Activated naive CD8-positive, alpha-beta T cell (primary cell): ENCODE measurements at regions not wholly inside any gene's neighbourhood (a gene's known extent, or its start where the extent isn't known, plus 50 kb on each side); places are given as distances from the start of the nearest gene placed in this dataset.

Source experiments
- H3K27ac Mint-ChIP-seq: one replicate; pipeline ENCODE4 v1.8.0; 2021; ENCODE audit warnings: mixed read lengths
- H3K27me3 Mint-ChIP-seq: one replicate; pipeline ENCODE4 v1.8.0; 2021; ENCODE audit warnings: mixed read lengths
- H3K36me3 Mint-ChIP-seq: one replicate; pipeline ENCODE4 v1.8.0; 2021; ENCODE audit warnings: mixed read lengths
- H3K4me1 Mint-ChIP-seq: one replicate; pipeline ENCODE4 v1.8.0; 2021; ENCODE audit warnings: low read depth, mixed read lengths
- H3K4me3 Mint-ChIP-seq: one replicate; pipeline ENCODE4 v1.8.0; 2021; ENCODE audit warnings: mild to moderate bottlenecking, mixed read lengths
- H3K9me3 Mint-ChIP-seq: one replicate; pipeline ENCODE4 v1.8.0; 2021; ENCODE audit warnings: low read depth, mixed read lengths

DNA sequence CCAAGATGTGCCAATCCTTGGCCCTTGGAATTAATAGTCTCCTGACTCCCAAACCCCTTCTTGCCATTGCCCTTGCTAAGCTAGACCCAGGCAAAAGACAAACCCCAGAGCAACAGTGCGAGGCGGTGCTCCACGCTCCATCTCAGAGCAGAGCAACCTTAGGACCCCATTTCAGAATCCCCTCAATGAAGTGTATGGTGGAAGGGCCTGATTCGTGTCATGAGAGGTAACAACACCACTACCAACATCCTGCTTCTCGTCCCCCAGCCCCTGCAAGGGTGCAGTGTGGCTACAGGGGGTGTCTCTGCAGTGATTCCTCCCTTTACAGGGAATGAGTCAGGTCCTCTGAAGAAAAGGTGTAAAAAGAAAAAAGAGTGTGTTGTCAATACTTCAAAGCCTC lies 103.9 kb upstream of the IRF2BP2 start:
- Mint-ChIP-seq H3K36me3 (no peaks in the 10 kb centered on the region), H3K27me3 (no peaks in the 10 kb centered on the region), H3K27ac (no peak overlapping the region), H3K9me3 (no peaks in the 10 kb centered on the region), H3K4me3 (no peak overlapping the region), H3K4me1 (no peaks in the 10 kb centered on the region)

DNA sequence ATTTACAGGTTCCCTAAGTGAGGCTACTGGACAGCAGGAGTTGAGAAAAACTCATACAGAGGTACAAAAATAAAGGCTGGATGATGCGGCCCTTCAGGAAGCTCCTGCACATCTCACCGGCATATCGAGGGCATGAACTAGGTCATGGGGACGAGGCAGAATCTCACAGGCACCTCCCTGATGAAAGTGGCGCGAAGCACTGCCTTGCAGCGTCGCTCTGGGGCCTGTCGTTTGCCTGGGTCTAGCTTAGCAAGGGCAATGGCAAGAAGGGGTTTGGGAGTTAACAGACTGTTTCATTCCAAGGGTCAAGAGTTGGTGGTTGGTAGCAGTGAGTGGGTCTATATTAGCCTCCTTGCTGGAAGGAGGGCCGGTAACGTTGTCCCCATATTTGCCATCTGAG lies 103.5 kb upstream of the IRF2BP2 start:
- Mint-ChIP-seq H3K9me3 (no peaks in the 10 kb centered on the region), H3K36me3 (no peaks in the 10 kb centered on the region), H3K4me1 (no peaks in the 10 kb centered on the region), H3K4me3 (no peak overlapping the region), H3K27ac (no peak overlapping the region), H3K27me3 (no peaks in the 10 kb centered on the region)

DNA sequence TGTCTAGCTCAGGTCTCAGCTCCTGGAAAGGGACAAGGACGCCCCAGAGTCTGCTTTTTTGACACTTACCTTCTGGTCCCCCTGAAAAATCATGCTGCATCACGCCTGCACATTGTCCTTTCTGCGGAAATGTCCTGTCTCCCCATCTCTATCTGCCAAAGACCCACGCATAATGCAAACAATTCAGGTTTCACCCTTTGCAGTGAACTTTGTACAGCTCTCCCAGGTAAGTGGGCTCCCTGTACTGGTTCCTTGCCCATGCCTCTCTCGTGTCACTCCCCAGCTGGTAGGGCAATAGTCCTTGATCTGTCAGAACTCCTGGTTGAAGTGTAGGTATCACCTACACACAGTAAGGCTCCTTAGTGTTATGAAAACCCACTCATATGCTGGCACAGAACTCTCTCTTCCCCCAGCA lies 102.9 kb upstream of the IRF2BP2 start:
- Mint-ChIP-seq H3K27ac (no peak overlapping the region), H3K4me3 (no peak overlapping the region), H3K4me1 (no peaks in the 10 kb centered on the region), H3K9me3 (no peaks in the 10 kb centered on the region), H3K36me3 (no peaks in the 10 kb centered on the region), H3K27me3 (no peaks in the 10 kb centered on the region)

DNA sequence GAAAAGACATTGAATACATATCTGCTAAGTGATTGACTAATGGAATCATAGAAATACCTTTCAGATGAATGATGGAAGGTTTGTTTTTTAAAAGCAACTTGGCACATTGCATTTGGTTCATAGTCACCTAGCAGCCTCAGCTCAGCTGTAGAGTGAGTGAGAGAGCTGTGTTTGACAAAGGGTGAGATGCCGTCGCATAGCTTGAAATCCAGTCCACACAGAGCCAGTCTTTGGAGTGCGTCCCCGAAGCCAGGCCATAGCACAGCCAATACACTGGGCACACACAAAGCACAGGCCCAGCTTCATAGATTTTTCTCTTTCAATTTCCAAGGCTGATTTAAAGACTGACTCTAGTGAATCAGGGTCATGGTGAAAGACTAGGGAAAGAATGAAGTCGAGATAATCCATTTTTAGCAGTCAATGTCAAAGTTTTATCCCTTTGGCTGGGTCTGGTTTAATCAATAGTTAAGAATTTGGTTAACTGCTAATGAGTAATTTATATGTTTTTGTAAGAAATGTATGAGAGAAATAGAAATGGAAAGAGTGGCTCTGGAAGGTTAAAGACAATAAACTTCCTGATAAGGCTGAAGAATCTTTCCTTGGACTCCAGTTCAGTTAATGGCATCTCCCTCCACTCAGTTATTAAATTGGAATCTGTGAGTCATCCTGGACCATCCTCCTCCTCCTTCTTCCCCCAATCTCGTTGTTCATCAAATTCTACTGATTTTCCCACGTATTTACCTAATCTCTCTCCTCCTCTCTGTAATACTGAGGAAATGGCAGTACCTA lies 101.2 kb upstream of the IRF2BP2 start:
- no peaks in the 10 kb centered on the region for H3K27me3 Mint-ChIP-seq
- H3K27ac Mint-ChIP-seq, result no peak overlapping the region
- no peak overlapping the region for H3K4me3 Mint-ChIP-seq
- no peaks in the 10 kb centered on the region for H3K36me3 Mint-ChIP-seq
- peaks cover 1% of the 10 kb centered on the region for H3K4me1 Mint-ChIP-seq
- H3K9me3 Mint-ChIP-seq, result no peaks in the 10 kb centered on the region

DNA sequence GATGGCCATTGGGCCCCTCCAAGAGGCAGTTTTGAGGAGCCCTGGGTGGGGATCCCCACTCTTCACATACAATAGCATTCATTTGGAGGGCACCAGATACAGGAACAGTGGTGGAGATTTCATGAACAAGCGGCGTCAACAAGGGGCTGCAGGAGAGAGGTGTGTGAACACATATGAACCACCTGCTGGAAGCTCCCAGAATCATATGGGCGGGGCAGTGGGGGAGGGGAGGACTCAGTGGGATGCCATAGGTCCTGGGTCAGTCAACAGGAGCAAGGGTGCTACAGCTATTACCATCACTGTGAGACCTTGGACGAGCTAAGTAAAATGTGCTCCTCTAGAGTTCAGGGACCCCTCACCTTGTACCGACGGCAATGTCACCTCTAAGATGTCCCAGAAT lies 100.4 kb upstream of the IRF2BP2 start:
- Mint-ChIP-seq H3K4me1 (peaks cover 6% of the 10 kb centered on the region), H3K27ac (no peak overlapping the region), H3K4me3 (no peak overlapping the region), H3K27me3 (no peaks in the 10 kb centered on the region), H3K9me3 (no peaks in the 10 kb centered on the region), H3K36me3 (no peaks in the 10 kb centered on the region)

DNA sequence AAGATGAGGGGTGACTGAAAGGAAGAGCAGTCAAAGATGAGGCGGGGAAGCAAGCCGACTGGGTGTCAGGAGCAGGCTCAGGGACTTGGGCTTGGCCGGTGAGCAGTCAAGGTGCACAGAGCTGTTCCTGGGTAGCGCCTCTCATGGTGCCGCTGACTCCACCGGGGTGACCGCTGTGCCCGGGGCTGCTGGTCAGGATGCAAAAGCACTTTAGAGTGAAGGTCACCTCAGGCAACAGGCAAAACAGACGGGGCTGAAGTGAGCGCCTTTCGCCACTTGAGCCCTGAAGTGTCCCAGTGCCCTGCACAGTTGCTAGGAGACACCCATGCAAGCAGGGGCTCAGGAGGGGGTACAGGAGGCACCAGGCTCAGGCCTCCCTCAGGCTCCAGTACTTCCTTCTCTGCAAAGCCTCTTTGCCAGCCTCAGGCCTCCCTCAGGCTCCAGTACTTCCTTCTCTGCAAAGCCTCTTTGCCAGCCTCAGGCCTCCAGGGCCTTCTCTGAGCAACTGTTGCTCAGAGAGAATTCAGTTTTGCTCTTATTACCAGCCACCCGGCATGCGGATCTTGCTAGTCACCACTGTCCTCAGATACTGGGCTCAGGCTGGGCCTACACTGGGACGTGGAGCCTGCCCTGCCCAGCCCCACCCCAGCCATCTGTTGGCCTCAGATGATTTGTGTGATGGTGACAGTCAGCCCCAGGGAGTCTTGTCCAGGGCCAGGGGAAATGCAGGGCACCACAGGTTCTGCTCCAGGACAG lies 99.7 kb upstream of the IRF2BP2 start:
- Mint-ChIP-seq H3K36me3 (no peaks in the 10 kb centered on the region), H3K4me1 (peaks cover 8% of the 10 kb centered on the region), H3K4me3 (no peak overlapping the region), H3K27ac (no peak overlapping the region), H3K27me3 (no peaks in the 10 kb centered on the region), H3K9me3 (no peaks in the 10 kb centered on the region)

DNA sequence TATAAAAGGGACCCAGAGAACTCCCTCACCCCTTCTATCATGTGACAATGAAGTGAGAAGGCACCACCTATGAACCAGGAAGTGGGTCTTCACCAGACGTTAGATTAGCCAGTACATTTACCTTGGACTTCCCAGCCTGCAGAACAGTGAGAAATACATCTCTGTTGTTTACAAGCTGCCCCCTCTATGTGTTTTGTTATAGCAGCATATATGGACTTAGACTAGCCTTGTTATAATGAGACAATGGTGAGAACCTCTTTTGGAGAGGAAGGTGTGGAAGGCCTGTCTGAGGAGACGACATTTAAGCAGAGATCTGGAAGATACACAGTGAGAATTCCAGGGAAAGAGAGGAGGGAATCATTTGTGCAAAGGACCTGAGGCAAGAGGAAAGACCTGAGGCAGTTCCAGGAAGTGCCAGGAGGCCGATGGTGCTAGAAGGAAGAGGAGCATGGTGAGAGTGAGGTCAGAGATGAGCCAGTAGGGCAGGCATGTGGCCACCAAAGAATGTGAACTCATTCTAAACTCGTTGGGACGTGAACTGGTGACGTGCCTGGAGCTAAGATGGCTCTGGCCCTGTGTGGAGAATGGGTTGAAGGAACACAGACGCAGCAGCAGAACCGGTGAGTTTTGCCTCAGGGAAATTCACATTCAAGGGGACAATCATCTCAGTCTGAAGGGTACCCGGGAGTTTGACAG lies 98.9 kb upstream of the IRF2BP2 start:
- H3K4me3 Mint-ChIP-seq, result no peak overlapping the region
- peaks cover 8% of the 10 kb centered on the region for H3K4me1 Mint-ChIP-seq
- H3K27ac Mint-ChIP-seq, result no peak overlapping the region
- no peaks in the 10 kb centered on the region for H3K27me3 Mint-ChIP-seq
- no peaks in the 10 kb centered on the region for H3K9me3 Mint-ChIP-seq
- no peaks in the 10 kb centered on the region for H3K36me3 Mint-ChIP-seq

DNA sequence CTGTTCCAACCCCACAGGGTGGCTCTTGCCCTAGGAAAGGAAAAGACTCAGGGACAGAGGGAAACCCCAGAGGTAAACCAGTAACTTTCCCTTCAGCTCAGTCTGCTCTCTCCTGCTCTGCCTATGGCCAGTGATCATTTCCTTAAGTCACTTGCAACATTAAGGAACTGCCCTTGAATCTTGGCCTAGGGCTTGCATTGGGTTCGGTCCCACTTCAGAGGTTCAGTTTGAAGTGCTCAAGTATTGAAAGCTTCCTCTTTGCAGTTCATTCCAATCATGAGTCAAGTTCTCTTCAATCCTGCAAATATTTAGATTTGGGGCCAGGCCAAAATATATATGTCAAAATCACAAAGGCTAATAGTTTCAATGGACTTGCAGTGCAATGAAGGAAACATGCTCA lies 97.7 kb upstream of the IRF2BP2 start:
- no peak overlapping the region for H3K4me3 Mint-ChIP-seq
- H3K9me3 Mint-ChIP-seq, result no peaks in the 10 kb centered on the region
- H3K4me1 Mint-ChIP-seq, result peaks cover 8% of the 10 kb centered on the region
- H3K27me3 Mint-ChIP-seq, result no peaks in the 10 kb centered on the region
- H3K27ac Mint-ChIP-seq, result no peak overlapping the region
- no peaks in the 10 kb centered on the region for H3K36me3 Mint-ChIP-seq

DNA sequence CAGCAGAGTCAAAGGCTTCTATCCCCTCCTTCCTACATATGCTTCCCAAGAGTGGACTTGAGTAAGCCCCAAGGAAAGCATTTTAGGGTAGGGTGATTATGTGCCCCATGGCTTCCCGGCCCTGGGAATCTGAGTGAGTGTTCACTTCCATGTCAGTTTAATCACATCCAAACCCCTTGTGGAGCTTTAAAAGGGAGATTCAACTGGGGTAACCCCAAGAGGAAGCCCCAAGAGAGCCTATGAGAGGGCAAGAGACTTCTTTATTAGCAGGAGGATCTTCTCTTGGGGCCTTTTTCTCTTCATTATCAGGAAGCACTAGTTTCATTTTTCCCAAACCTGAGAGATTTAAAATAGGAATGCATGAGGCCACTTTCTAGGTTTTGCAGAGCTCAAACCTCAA lies 97.0 kb upstream of the IRF2BP2 start:
- Mint-ChIP-seq H3K27me3 (no peaks in the 10 kb centered on the region), H3K4me1 (peaks cover 8% of the 10 kb centered on the region), H3K27ac (no peak overlapping the region), H3K4me3 (no peak overlapping the region), H3K36me3 (no peaks in the 10 kb centered on the region), H3K9me3 (no peaks in the 10 kb centered on the region)

DNA sequence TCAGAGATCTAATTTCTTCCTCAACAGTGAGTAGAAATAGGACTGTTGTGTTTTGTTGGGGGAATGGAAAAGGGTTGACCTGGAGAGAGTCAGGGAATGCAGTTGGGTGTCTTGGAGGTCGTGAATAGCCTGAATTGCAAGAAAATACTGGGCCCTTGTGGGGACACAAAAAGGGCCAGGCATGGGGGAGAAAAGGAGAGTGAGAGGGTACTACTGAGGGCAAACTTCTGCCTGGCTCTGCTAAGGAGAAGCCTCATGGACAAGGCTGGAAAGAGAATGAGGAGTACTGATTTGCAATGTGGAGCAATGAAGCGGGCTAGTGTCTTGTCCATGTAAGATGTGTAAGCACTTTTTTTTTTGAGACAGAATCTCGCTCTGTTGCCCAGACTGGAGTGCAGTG lies 96.2 kb upstream of the IRF2BP2 start:
- Mint-ChIP-seq H3K27ac (no peak overlapping the region), H3K27me3 (no peaks in the 10 kb centered on the region), H3K36me3 (no peaks in the 10 kb centered on the region), H3K9me3 (no peaks in the 10 kb centered on the region), H3K4me1 (peaks cover 8% of the 10 kb centered on the region), H3K4me3 (no peak overlapping the region)

DNA sequence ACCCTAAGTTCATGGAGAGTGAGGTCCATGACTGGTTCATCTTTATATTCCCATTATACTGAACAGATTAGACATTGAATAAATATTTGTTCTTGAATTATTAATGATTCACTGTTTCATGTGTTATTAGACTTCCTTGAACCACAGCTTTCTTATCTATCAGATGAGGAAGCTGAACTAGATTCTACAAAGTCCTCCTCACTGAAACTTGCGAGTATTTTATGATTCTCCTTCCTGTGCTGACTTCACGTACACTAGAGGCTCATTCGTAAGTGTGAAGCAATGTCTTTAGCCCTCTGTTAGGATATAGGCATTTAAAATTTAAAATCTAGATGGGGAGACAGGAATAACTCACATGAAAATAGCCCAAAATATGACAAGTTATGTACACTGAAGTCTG lies 95.6 kb upstream of the IRF2BP2 start:
- Mint-ChIP-seq H3K27me3 (no peaks in the 10 kb centered on the region), H3K4me3 (no peak overlapping the region), H3K27ac (no peak overlapping the region), H3K36me3 (no peaks in the 10 kb centered on the region), H3K4me1 (peaks cover 8% of the 10 kb centered on the region), H3K9me3 (no peaks in the 10 kb centered on the region)

DNA sequence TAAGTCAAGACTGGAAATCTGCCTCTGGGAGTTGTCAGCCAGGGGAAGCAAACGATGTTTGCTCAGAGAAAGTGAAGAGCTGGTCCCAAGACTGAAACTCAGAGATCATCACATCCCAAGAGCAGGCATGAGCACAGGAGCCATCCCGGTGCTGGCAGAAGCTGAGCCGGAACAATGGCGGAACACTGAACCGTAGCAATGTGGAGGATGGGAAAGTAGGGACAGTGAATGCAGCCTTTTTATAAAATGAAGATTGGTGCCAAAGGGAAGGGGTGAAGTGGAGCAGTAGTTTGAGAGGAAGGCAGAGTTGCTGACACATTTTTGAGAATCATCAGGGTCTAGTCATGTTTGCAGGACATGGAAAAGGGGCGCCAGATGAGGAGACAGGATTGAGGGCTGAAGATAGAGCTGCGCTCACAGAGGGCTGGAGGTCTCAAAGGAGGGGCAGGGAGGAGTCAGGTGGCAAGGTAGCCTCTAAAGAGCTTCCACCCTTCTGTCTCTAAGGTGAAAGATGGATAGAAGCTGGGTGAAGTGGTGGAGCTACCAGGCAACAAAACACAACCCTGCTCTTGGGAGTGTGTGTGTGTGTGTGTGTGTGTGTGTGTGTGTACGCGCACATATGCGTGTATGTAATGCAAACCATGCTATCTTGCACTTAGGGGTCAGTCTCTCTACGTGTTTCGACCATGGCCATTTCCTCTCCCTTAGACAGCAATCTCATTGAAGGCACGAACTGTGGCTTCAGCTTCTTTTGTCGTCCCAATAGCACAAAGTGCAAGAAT lies 94.3 kb upstream of the IRF2BP2 start:
- no peak overlapping the region for H3K27ac Mint-ChIP-seq
- H3K4me3 Mint-ChIP-seq, result no peak overlapping the region
- H3K9me3 Mint-ChIP-seq, result no peaks in the 10 kb centered on the region
- peaks cover 15% of the 10 kb centered on the region for H3K4me1 Mint-ChIP-seq
- no peaks in the 10 kb centered on the region for H3K36me3 Mint-ChIP-seq
- H3K27me3 Mint-ChIP-seq, result no peaks in the 10 kb centered on the region

DNA sequence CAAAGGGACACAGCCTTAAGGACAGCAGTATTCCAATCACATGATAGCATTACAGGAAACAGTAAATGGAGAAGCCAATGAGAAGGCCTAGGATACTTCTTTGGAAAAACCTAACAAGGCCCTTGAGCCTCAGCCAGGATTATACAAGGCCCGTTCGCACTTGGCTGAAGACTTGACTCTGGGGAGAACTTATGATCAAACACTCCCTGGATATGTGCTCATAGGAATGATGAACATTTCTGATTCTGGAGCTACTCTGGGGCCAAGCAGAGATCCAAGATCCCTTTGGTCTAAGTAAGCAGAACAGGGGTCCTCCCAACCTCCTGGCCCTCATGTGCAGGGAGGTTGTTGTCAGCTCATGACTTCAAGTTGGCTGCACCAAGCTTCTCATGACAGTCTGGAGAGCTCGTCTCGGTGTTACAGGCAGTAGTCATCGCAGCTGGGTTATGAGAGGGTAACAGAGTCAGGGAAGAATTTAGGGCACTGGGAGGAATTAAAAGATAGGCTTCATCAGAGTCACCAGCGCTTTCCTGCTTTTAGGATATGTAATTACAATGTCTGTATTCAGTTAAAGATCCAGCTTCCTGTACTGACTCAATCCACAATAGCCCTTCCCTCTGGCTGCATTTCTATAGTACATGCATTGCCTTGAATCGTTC lies 92.5 kb upstream of the IRF2BP2 start:
- Mint-ChIP-seq H3K9me3 (no peaks in the 10 kb centered on the region), H3K4me3 (no peak overlapping the region), H3K4me1 (peaks cover 15% of the 10 kb centered on the region), H3K27me3 (no peaks in the 10 kb centered on the region), H3K27ac (no peak overlapping the region), H3K36me3 (no peaks in the 10 kb centered on the region)

DNA sequence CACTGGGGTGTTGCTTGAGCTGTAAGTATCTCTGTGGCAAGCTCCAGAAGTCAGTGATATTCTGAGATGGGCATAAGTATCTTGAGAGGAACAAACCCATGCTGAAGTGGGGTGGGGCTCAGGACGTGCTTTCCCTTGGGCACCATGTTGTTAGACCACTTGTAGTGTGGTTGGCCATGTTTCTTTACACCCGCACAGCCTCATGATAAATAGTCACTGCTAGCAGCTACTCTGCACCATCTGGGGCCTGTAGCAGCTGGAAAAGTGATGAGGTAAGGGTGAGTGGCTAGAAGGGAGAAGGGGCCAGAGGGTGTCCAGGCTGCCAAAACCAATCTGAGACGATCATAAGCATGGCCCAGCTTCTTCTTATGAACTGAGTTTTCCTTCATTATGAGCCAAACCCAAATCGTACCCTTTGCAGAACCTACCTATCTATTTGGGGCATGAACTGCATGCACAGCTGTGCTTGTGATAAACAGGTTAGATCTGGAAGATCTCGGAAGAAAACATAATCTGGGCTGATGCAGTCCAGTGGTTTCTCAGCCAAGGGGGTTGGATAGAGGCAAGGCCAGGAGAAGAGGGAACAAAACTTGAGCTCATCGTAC lies 91.9 kb upstream of the IRF2BP2 start:
- Mint-ChIP-seq H3K27me3 (no peaks in the 10 kb centered on the region), H3K4me1 (peaks cover 15% of the 10 kb centered on the region), H3K27ac (no peak overlapping the region), H3K4me3 (no peak overlapping the region), H3K9me3 (no peaks in the 10 kb centered on the region), H3K36me3 (no peaks in the 10 kb centered on the region)
